AG04449 (cell line): ENCODE measurements at regions not wholly inside any gene's neighbourhood (a gene's known extent, or its start where the extent isn't known, plus 50 kb on each side); places are given as distances from the start of the nearest gene placed in this dataset.

Experiments
- CTCF ChIA-PET: fragments of 350-600 bp; formaldehyde crosslinking; extraction: SDS; loops from one replicate; lab custom pipeline; 2021; ENCODE audit warnings: antibody characterized with exemption; lab: Yijun Ruan, JAX
- POLR2A ChIA-PET: fragments of 400-600, 350-600 bp; formaldehyde crosslinking; extraction: SDS; loops from one replicate; lab custom pipeline; 2020; ENCODE audit warnings: antibody characterized with exemption, inconsistent platforms; lab: Yijun Ruan, JAX
- DNase-seq: peaks from one replicate; pipeline ENCODE4 v3.0.0-alpha.2; 2010; ENCODE audit warnings: low read depth, low spot score
- H3K4me3 ChIP-seq: 2 replicates; pipeline ENCODE4 v1.5.1; 2011; ENCODE audit warnings: low read depth, mild to moderate bottlenecking, control low read depth, low read length
- CTCF ChIP-seq: IDR thresholded peaks from one replicate; pipeline ENCODE4 v1.5.1; 2011; ENCODE audit warnings: mild to moderate bottlenecking, moderate library complexity, low read length, control low read depth, inconsistent platforms; ENCODE audit not compliant: insufficient read depth; ENCODE audit errors: missing control alignments

- TF ChIP-seq CTCF: no peak
- ChIA-PET CTCF (interaction anchor here (1.5 kb wide), 1 partner anchor 12 kb away, joined by 6 read pairs; no protein-coding TSS in a partner anchor), POLR2A (no interaction called here)
- no peak for DNase-seq
- no peak overlapping the region for H3K4me3 ChIP-seq
Observed at GRCh38 chr6:139485742-139486475, 111.5 kb upstream of the CITED2 start.

- H3K4me3 ChIP-seq: no peak overlapping the region
- no peak for DNase-seq
- CTCF ChIA-PET: interaction anchor here (1.5 kb wide), 1 partner anchor 12 kb away, joined by 6 read pairs; no protein-coding TSS in a partner anchor
- no peak for TF ChIP-seq CTCF
- POLR2A ChIA-PET: no interaction called here
Observed at GRCh38 chr6:139485185-139485584, 110.7 kb upstream of the CITED2 start.

- DNase-seq: no peak
- no peak for TF ChIP-seq CTCF
- ChIA-PET CTCF (no interaction called here), POLR2A (no interaction called here)
- no peak overlapping the region for H3K4me3 ChIP-seq
Observed at GRCh38 chr6:139483079-139483478, 108.6 kb upstream of the CITED2 start.

- TF ChIP-seq CTCF: no peak
- ChIA-PET CTCF (no interaction called here), POLR2A (no interaction called here)
- no peak overlapping the region for H3K4me3 ChIP-seq
- no peak for DNase-seq
Observed at GRCh38 chr6:139482287-139482686, 107.8 kb upstream of the CITED2 start.

GRCh38 chr6:139480356-139481165 lies 106.1 kb upstream of the CITED2 start:
- POLR2A ChIA-PET: no interaction called here
- no peak for TF ChIP-seq CTCF
- CTCF ChIA-PET: interaction anchor here (0.5 to 0.7 kb wide), 2 partner anchors 15 to 956 kb away, joined by 3 read pairs; no protein-coding TSS in a partner anchor
- no peak for DNase-seq
- H3K4me3 ChIP-seq: no peak overlapping the region
